GM23248 (cell line): ENCODE measurements at regions not wholly inside any gene's neighbourhood (a gene's known extent, or its start where the extent isn't known, plus 50 kb on each side); places are given as distances from the start of the nearest gene placed in this dataset.

Source experiments
- EZH2 ChIP-seq: fragments of 200-600 bp; sonication (generic); IDR thresholded peaks from 2 replicates; pipeline ENCODE4 v1.6.1; 2018; ENCODE audit warnings: antibody characterized with exemption, mild to moderate bottlenecking; ENCODE audit not compliant: insufficient read depth, poor library complexity, severe bottlenecking
- EZH2phosphoT487 ChIP-seq: fragments of 200-600 bp; sonication (generic); IDR thresholded peaks from 2 replicates; pipeline ENCODE4 v1.6.1; 2018; ENCODE audit warnings: antibody characterized with exemption, moderate library complexity, mild to moderate bottlenecking, low read depth; ENCODE audit not compliant: insufficient read depth

DNA sequence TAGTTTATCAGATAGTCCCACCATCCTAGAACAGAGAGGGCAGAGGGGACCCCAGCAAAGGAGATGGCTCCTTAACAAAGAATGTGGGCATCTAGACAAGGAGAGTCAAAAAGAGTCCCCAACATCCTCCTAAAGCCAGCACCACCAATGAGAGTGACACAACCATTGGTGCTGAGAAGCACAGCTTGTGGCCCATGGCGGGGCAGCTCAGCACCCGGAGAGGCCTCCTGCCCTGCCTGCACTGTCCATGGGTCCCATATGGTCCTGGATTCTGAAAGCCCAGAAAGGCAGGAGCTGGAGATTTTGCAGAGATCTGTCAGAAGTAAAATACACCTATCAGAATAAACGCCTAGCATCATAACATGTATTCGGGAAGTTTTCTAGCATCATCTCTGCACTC is 311.8 kb upstream of the ZNF32 start:
- TF ChIP-seq EZH2 (no peak), EZH2phosphoT487 (no peak)
